ENCODE measurements at regions not wholly inside any gene's neighbourhood (a gene's known extent, or its start where the extent isn't known, plus 50 kb on each side); places are given as distances from the start of the nearest gene placed in this dataset.
"Not testable (repeated sequence)": the region's sequence is repeated elsewhere in the genome, so short reads cannot be mapped to it uniquely, and the experiment has no call there.

- no peak for DNase-seq
Measured at GRCh38 chr18:75895135-75895534, 467.6 kb upstream of the SMIM21 start.

- no peak for DNase-seq
Measured at GRCh38 chr18:75884728-75885127, 457.2 kb upstream of the SMIM21 start.

- DNase-seq: no peak
Measured at GRCh38 chr18:75880925-75881504, 453.5 kb upstream of the SMIM21 start.

GRCh38 chr18:75880266-75880665, 452.8 kb upstream of the SMIM21 start:
- DNase-seq: no peak

GRCh38 chr18:75879196-75879595, 451.7 kb upstream of the SMIM21 start:
- DNase-seq: no peak

- DNase-seq: no peak
Measured at GRCh38 chr18:75875559-75875958, 448.1 kb upstream of the SMIM21 start.

- DNase-seq: no peak
Measured at GRCh38 chr18:75874401-75875089, 447.0 kb upstream of the SMIM21 start.

- no peak for DNase-seq
Measured at GRCh38 chr18:75871596-75871995, 444.1 kb upstream of the SMIM21 start.

GRCh38 chr18:75869162-75869561, 441.7 kb upstream of the SMIM21 start:
- DNase-seq: no peak

GRCh38 chr18:75868031-75868430, 440.5 kb upstream of the SMIM21 start:
- DNase-seq: no peak

GRCh38 chr18:75865639-75866038, 438.1 kb upstream of the SMIM21 start:
- no peak for DNase-seq

- DNase-seq: no peak
Measured at GRCh38 chr18:75864816-75865215, 437.3 kb upstream of the SMIM21 start.

- DNase-seq: no peak
Measured at GRCh38 chr18:75863696-75864095, 436.2 kb upstream of the SMIM21 start.

GRCh38 chr18:75862458-75862857, 435.0 kb upstream of the SMIM21 start:
- DNase-seq: no peak

GRCh38 chr18:75860166-75860565, 432.7 kb upstream of the SMIM21 start:
- no peak for DNase-seq

- DNase-seq: no peak
Measured at GRCh38 chr18:75859533-75859932, 432.0 kb upstream of the SMIM21 start.

GRCh38 chr18:75858754-75859153, 431.3 kb upstream of the SMIM21 start:
- DNase-seq: no peak

- no peak for DNase-seq
Measured at GRCh38 chr18:75857558-75857957, 430.1 kb upstream of the SMIM21 start.

GRCh38 chr18:75854808-75855207, 427.3 kb upstream of the SMIM21 start:
- DNase-seq: no peak

GRCh38 chr18:75854174-75854573, 426.7 kb upstream of the SMIM21 start:
- DNase-seq: no peak

GRCh38 chr18:75846321-75846720, 418.8 kb upstream of the SMIM21 start:
- DNase-seq: no peak

- no peak for DNase-seq
Measured at GRCh38 chr18:75845413-75845812, 417.9 kb upstream of the SMIM21 start.

- no peak for DNase-seq
Measured at GRCh38 chr18:75844146-75844545, 416.6 kb upstream of the SMIM21 start.

- no peak for DNase-seq
Measured at GRCh38 chr18:75840131-75840530, 412.6 kb upstream of the SMIM21 start.

GRCh38 chr18:75839686-75840085, 412.2 kb upstream of the SMIM21 start:
- not testable (repeated sequence) for DNase-seq

Data from inflammatory macrophage treated with lipopolysaccharide for 1 hour (primary cell).